ENCODE measurements at regions not wholly inside any gene's neighbourhood (a gene's known extent, or its start where the extent isn't known, plus 50 kb on each side); places are given as distances from the start of the nearest gene placed in this dataset.

- H3K27ac ChIP-seq (ENCODE audit: low read depth, low read length, severe bottlenecking) = peak overlapping the region; percentile 77
- H3K4me3 ChIP-seq (ENCODE audit: extremely low read depth, insufficient read depth, low read length, poor library complexity, severe bottlenecking) = no peak overlapping the region
- 20 to 61% methylated on average over 3 to 5 of the region's 11 CpGs for WGBS, 2 experiments (ENCODE audit: insufficient coverage in 2 of 2)
- no peaks in the 10 kb centered on the region for H3K9me3 ChIP-seq (ENCODE audit: control insufficient read depth, low read length)
- peaks cover 21% of the 10 kb centered on the region for H3K36me3 ChIP-seq (ENCODE audit: control insufficient read depth, insufficient read depth, low read length)
- peaks cover 25% of the 10 kb centered on the region for H3K4me1 ChIP-seq (ENCODE audit: control insufficient read depth, insufficient read depth, low read length, poor library complexity, severe bottlenecking)
Measured at GRCh38 chr2:120892967-120893667, 157.4 kb downstream of the GLI2 start.

- Histone ChIP-seq H3K4me3 (ENCODE audit: extremely low read depth, insufficient read depth, low read length, poor library complexity, severe bottlenecking) (no peak overlapping the region), H3K4me1 (ENCODE audit: control insufficient read depth, insufficient read depth, low read length, poor library complexity, severe bottlenecking) (peaks cover 32% of the 10 kb centered on the region), H3K27ac (ENCODE audit: low read depth, low read length, severe bottlenecking) (peak overlapping the region; percentile 77), H3K36me3 (ENCODE audit: control insufficient read depth, insufficient read depth, low read length) (peaks cover 21% of the 10 kb centered on the region), H3K9me3 (ENCODE audit: control insufficient read depth, low read length) (no peaks in the 10 kb centered on the region)
- 22 to 37% methylated on average over 14 to 15 of the region's 18 CpGs for WGBS, 2 experiments (ENCODE audit: insufficient coverage in 2 of 2)
Measured at GRCh38 chr2:120893811-120894584, 158.3 kb downstream of the GLI2 start.

- Histone ChIP-seq H3K36me3 (ENCODE audit: control insufficient read depth, insufficient read depth, low read length) (peaks cover 18% of the 10 kb centered on the region), H3K4me1 (ENCODE audit: control insufficient read depth, insufficient read depth, low read length, poor library complexity, severe bottlenecking) (peaks cover 32% of the 10 kb centered on the region), H3K4me3 (ENCODE audit: extremely low read depth, insufficient read depth, low read length, poor library complexity, severe bottlenecking) (no peak overlapping the region), H3K9me3 (ENCODE audit: control insufficient read depth, low read length) (no peaks in the 10 kb centered on the region), H3K27ac (ENCODE audit: low read depth, low read length, severe bottlenecking) (no peak overlapping the region)
- WGBS, 2 experiments (ENCODE audit: insufficient coverage in 2 of 2) = 80 to 100% methylated on average over 1 to 3 of the region's 5 CpGs
Measured at GRCh38 chr2:120894966-120895365, 159.3 kb downstream of the GLI2 start.

- Histone ChIP-seq H3K9me3 (ENCODE audit: control insufficient read depth, low read length) (no peaks in the 10 kb centered on the region), H3K4me1 (ENCODE audit: control insufficient read depth, insufficient read depth, low read length, poor library complexity, severe bottlenecking) (peaks cover 32% of the 10 kb centered on the region), H3K36me3 (ENCODE audit: control insufficient read depth, insufficient read depth, low read length) (peaks cover 21% of the 10 kb centered on the region), H3K4me3 (ENCODE audit: extremely low read depth, insufficient read depth, low read length, poor library complexity, severe bottlenecking) (no peak overlapping the region), H3K27ac (ENCODE audit: low read depth, low read length, severe bottlenecking) (no peak overlapping the region)
- 100% methylated on average over 1 of the region's 3 CpGs for WGBS, 2 experiments (ENCODE audit: insufficient coverage in 2 of 2)
Measured at GRCh38 chr2:120896126-120896525, 160.5 kb downstream of the GLI2 start.

GRCh38 chr2:120896901-120897300 is 161.2 kb downstream of the GLI2 start:
- no peak overlapping the region for H3K4me3 ChIP-seq (ENCODE audit: extremely low read depth, insufficient read depth, low read length, poor library complexity, severe bottlenecking)
- H3K36me3 ChIP-seq (ENCODE audit: control insufficient read depth, insufficient read depth, low read length) = peaks cover 16% of the 10 kb centered on the region
- H3K27ac ChIP-seq (ENCODE audit: low read depth, low read length, severe bottlenecking) = no peak overlapping the region
- peaks cover 32% of the 10 kb centered on the region for H3K4me1 ChIP-seq (ENCODE audit: control insufficient read depth, insufficient read depth, low read length, poor library complexity, severe bottlenecking)
- 72 to 75% methylated on average over 7 of the region's 9 CpGs for WGBS, 2 experiments (ENCODE audit: insufficient coverage in 2 of 2)
- no peaks in the 10 kb centered on the region for H3K9me3 ChIP-seq (ENCODE audit: control insufficient read depth, low read length)

GRCh38 chr2:120897399-120897798 is 161.7 kb downstream of the GLI2 start:
- Histone ChIP-seq H3K27ac (ENCODE audit: low read depth, low read length, severe bottlenecking) (no peak overlapping the region), H3K4me1 (ENCODE audit: control insufficient read depth, insufficient read depth, low read length, poor library complexity, severe bottlenecking) (peaks cover 29% of the 10 kb centered on the region), H3K36me3 (ENCODE audit: control insufficient read depth, insufficient read depth, low read length) (peaks cover 16% of the 10 kb centered on the region), H3K4me3 (ENCODE audit: extremely low read depth, insufficient read depth, low read length, poor library complexity, severe bottlenecking) (no peak overlapping the region), H3K9me3 (ENCODE audit: control insufficient read depth, low read length) (no peaks in the 10 kb centered on the region)
- 92 to 100% methylated on average over 2 of the region's 2 CpGs for WGBS, 2 experiments (ENCODE audit: insufficient coverage in 2 of 2)

GRCh38 chr2:120898496-120898895 is 162.8 kb downstream of the GLI2 start:
- peaks cover 18% of the 10 kb centered on the region for H3K4me1 ChIP-seq (ENCODE audit: control insufficient read depth, insufficient read depth, low read length, poor library complexity, severe bottlenecking)
- H3K9me3 ChIP-seq (ENCODE audit: control insufficient read depth, low read length) = no peaks in the 10 kb centered on the region
- peak overlapping the region; percentile 38 for H3K27ac ChIP-seq (ENCODE audit: low read depth, low read length, severe bottlenecking)
- no peak overlapping the region for H3K4me3 ChIP-seq (ENCODE audit: extremely low read depth, insufficient read depth, low read length, poor library complexity, severe bottlenecking)
- H3K36me3 ChIP-seq (ENCODE audit: control insufficient read depth, insufficient read depth, low read length) = peaks cover 16% of the 10 kb centered on the region
- 74 to 100% methylated on average over 2 to 3 of the region's 5 CpGs for WGBS, 2 experiments (ENCODE audit: insufficient coverage in 2 of 2)

GRCh38 chr2:120898961-120899750 is 163.5 kb downstream of the GLI2 start:
- Histone ChIP-seq H3K9me3 (ENCODE audit: control insufficient read depth, low read length) (no peaks in the 10 kb centered on the region), H3K27ac (ENCODE audit: low read depth, low read length, severe bottlenecking) (peak overlapping the region; percentile 38), H3K4me3 (ENCODE audit: extremely low read depth, insufficient read depth, low read length, poor library complexity, severe bottlenecking) (no peak overlapping the region), H3K4me1 (ENCODE audit: control insufficient read depth, insufficient read depth, low read length, poor library complexity, severe bottlenecking) (peaks cover 12% of the 10 kb centered on the region), H3K36me3 (ENCODE audit: control insufficient read depth, insufficient read depth, low read length) (peaks cover 16% of the 10 kb centered on the region)
- 65 to 69% methylated on average over 15 to 16 of the region's 18 CpGs for WGBS, 2 experiments (ENCODE audit: insufficient coverage in 2 of 2)

GRCh38 chr2:120899771-120900170 is 164.1 kb downstream of the GLI2 start:
- Histone ChIP-seq H3K4me1 (ENCODE audit: control insufficient read depth, insufficient read depth, low read length, poor library complexity, severe bottlenecking) (peaks cover 11% of the 10 kb centered on the region), H3K9me3 (ENCODE audit: control insufficient read depth, low read length) (no peaks in the 10 kb centered on the region), H3K36me3 (ENCODE audit: control insufficient read depth, insufficient read depth, low read length) (peaks cover 16% of the 10 kb centered on the region), H3K27ac (ENCODE audit: low read depth, low read length, severe bottlenecking) (no peak overlapping the region), H3K4me3 (ENCODE audit: extremely low read depth, insufficient read depth, low read length, poor library complexity, severe bottlenecking) (no peak overlapping the region)
- WGBS, 2 experiments (ENCODE audit: insufficient coverage in 2 of 2) = 67 to 84% methylated on average over 4 to 6 of the region's 6 CpGs

- Histone ChIP-seq H3K27ac (ENCODE audit: low read depth, low read length, severe bottlenecking) (no peak overlapping the region), H3K9me3 (ENCODE audit: control insufficient read depth, low read length) (no peaks in the 10 kb centered on the region), H3K36me3 (ENCODE audit: control insufficient read depth, insufficient read depth, low read length) (peaks cover 13% of the 10 kb centered on the region), H3K4me1 (ENCODE audit: control insufficient read depth, insufficient read depth, low read length, poor library complexity, severe bottlenecking) (peaks cover 11% of the 10 kb centered on the region), H3K4me3 (ENCODE audit: extremely low read depth, insufficient read depth, low read length, poor library complexity, severe bottlenecking) (no peak overlapping the region)
- WGBS, 2 experiments (ENCODE audit: insufficient coverage in 2 of 2) = 91 to 95% methylated on average over 6 to 7 of the region's 7 CpGs
Measured at GRCh38 chr2:120901201-120901600, 165.5 kb downstream of the GLI2 start.
